ENCODE measurements at regions not wholly inside any gene's neighbourhood (a gene's known extent, or its start where the extent isn't known, plus 50 kb on each side); places are given as distances from the start of the nearest gene placed in this dataset.
"Not testable (repeated sequence)": the region's sequence is repeated elsewhere in the genome, so short reads cannot be mapped to it uniquely, and the experiment has no call there.

- TF ChIP-seq ZNF518A (tag by site-specific recombination; conservative IDR thresholded peaks at IDR 0.05; ENCODE audit: low read depth) (no peak), BCL11B (tag by site-specific recombination; IDR thresholded peaks at IDR 0.05; ENCODE audit: low read depth) (no peak), ZNF777 (tag by site-specific recombination; IDR thresholded peaks at IDR 0.05; ENCODE audit: borderline replicate concordance) (no peak), ZNF660 (tag by site-specific recombination; IDR thresholded peaks at IDR 0.05) (no peak), ZNF677 (tag by site-specific recombination; IDR thresholded peaks at IDR 0.05) (no peak)
These were observed 192.6 kb upstream of the HDAC4 start (continued) for GRCh38 chr2:239593455-239593854.

- H3K36me3 ChIP-seq (ENCODE audit: control insufficient read depth in 2 of 2, insufficient read depth in 1 of 2, low read length in 2 of 2); H3K27ac ChIP-seq (ENCODE audit: extremely low read depth, low read depth, low read length); POLR2A ChIA-PET; CTCF ChIA-PET; H3K4me1 ChIP-seq (ENCODE audit: control insufficient read depth, insufficient read depth, low read length); H3K4me3 ChIP-seq (ENCODE audit: low read depth, low read length); H3K9me3 ChIP-seq (ENCODE audit: control insufficient read depth, insufficient read depth, low read depth, low read length): not testable (repeated sequence)
These were observed 191.9 kb upstream of the HDAC4 start for GRCh38 chr2:239592629-239593290.

- Histone ChIP-seq H3K36me3 (ENCODE audit: control insufficient read depth in 2 of 2, insufficient read depth in 1 of 2, low read length in 2 of 2) (no peaks in the 10 kb centered on the region), H3K27ac (ENCODE audit: extremely low read depth, low read depth, low read length) (no peak overlapping the region), H3K9me3 (ENCODE audit: control insufficient read depth, insufficient read depth, low read depth, low read length) (no peaks in the 10 kb centered on the region), H3K4me1 (ENCODE audit: control insufficient read depth, insufficient read depth, low read length) (no peaks in the 10 kb centered on the region), H3K4me3 (ENCODE audit: low read depth, low read length) (no peak overlapping the region)
- ChIA-PET POLR2A (no interaction called here), CTCF (no interaction called here)
- TF ChIP-seq ZBTB7A (tag by site-specific recombination; IDR thresholded peaks at IDR 0.05; ENCODE audit: low read depth) (no peak), ZNF555 (tag by site-specific recombination; conservative IDR thresholded peaks at IDR 0.05) (no peak), ZNF341 (tag by site-specific recombination; IDR thresholded peaks at IDR 0.05; ENCODE audit: low read depth) (no peak), ZNF292 (tag by site-specific recombination; IDR thresholded peaks at IDR 0.05; ENCODE audit: borderline replicate concordance, low read depth) (no peak), OVOL3 (tag by site-specific recombination; IDR thresholded peaks at IDR 0.05) (no peak)
These were observed 190.4 kb upstream of the HDAC4 start for GRCh38 chr2:239590995-239591915.

- Histone ChIP-seq H3K4me3 (ENCODE audit: low read depth, low read length) (no peak overlapping the region), H3K9me3 (ENCODE audit: control insufficient read depth, insufficient read depth, low read depth, low read length) (no peaks in the 10 kb centered on the region), H3K4me1 (ENCODE audit: control insufficient read depth, insufficient read depth, low read length) (no peaks in the 10 kb centered on the region), H3K36me3 (ENCODE audit: control insufficient read depth in 2 of 2, insufficient read depth in 1 of 2, low read length in 2 of 2) (no peaks in the 10 kb centered on the region), H3K27ac (ENCODE audit: extremely low read depth, low read depth, low read length) (no peak overlapping the region)
- ChIA-PET CTCF (no interaction called here), POLR2A (no interaction called here)
- no peak for TF ChIP-seq ZFP41 (tag by site-specific recombination; IDR thresholded peaks at IDR 0.05; ENCODE audit: borderline replicate concordance)
- TF ChIP-seq ZNF292 (tag by site-specific recombination; IDR thresholded peaks at IDR 0.05; ENCODE audit: borderline replicate concordance, low read depth), result no peak
- no peak for TF ChIP-seq SETDB1 (IDR thresholded peaks at IDR 0.05; ENCODE audit: insufficient read length, low read length)
- no peak for TF ChIP-seq ZSCAN23 (tag by site-specific recombination; IDR thresholded peaks at IDR 0.05)
- no peak for TF ChIP-seq ZNF658 (tag by site-specific recombination; IDR thresholded peaks at IDR 0.05)
- no peak for TF ChIP-seq MYNN (tag by site-specific recombination; IDR thresholded peaks at IDR 0.05; ENCODE audit: borderline replicate concordance)
- TF ChIP-seq BCL6B (tag by site-specific recombination; IDR thresholded peaks at IDR 0.05), result no peak
- TF ChIP-seq GLI2 (tag by site-specific recombination; IDR thresholded peaks at IDR 0.05; ENCODE audit: borderline replicate concordance, low read depth), result no peak
- TF ChIP-seq ZNF530 (tag by site-specific recombination; IDR thresholded peaks at IDR 0.05; ENCODE audit: low read depth), result no peak
- TF ChIP-seq ZNF600 (tag by site-specific recombination; IDR thresholded peaks at IDR 0.05), result no peak
- no peak for TF ChIP-seq ZBTB6 (tag by site-specific recombination; IDR thresholded peaks at IDR 0.05)
- no peak for TF ChIP-seq ZNF629 (tag by site-specific recombination; IDR thresholded peaks at IDR 0.05)
These were observed 189.5 kb upstream of the HDAC4 start for GRCh38 chr2:239590276-239590675.

Data from HEK293 (cell line).